ENCODE measurements at regions not wholly inside any gene's neighbourhood (a gene's known extent, or its start where the extent isn't known, plus 50 kb on each side); places are given as distances from the start of the nearest gene placed in this dataset.

DNA sequence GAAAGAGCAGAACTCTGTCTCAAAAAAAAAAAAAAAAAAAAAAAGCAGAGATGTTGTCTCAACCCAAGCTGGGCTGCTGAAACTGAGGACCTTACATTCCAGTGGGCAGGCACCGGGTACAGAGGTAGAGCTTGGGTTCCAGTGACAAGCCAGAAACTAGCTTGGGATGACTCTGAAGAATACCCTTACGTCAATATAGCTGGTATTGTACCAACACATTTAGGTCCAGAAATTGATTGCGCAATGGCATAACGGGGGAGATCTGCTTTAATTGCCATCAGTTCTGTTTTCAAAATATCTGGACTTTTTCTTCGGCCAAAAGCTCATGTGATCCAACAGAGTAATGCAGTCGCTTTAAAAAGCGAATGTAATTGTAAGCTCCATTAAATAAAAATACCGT lies 103.1 kb upstream of the UBL3 start:
- DNase-seq (ENCODE audit: low read depth in 1 of 2, low spot score in 1 of 2): no peak
- ATAC-seq: no peak
- 68% methylated on average over 8 of the region's 8 CpGs for WGBS (ENCODE audit: missing lambda C conversion rate)
- ChIA-PET POLR2A (no interaction called here), CTCF (interaction anchor here (0.5 to 1.1 kb wide), 3 partner anchors 56 to 179 kb away, joined by 3 to 4 read pairs (median 3); no protein-coding TSS in a partner anchor)
- no peak overlapping the region for H3K4me3 ChIP-seq
- FAIRE-seq: no peak
- TF ChIP-seq CEBPB (IDR thresholded peaks at IDR 0.05): peak in 1 of 2 experiments; percentile 83; a peak in 2 of 4 replicates
- TF ChIP-seq RAD21 (conservative IDR thresholded peaks at IDR 0.05 in 1 of 2, IDR thresholded peaks at IDR 0.05 in 1 of 2): no peak
- H3K9me3 ChIP-seq: no peaks in the 10 kb centered on the region
- H3K4me1 ChIP-seq: no peaks in the 10 kb centered on the region
- H3K4me2 ChIP-seq: no peak overlapping the region
- no peak overlapping the region for H3K27ac ChIP-seq

DNA sequence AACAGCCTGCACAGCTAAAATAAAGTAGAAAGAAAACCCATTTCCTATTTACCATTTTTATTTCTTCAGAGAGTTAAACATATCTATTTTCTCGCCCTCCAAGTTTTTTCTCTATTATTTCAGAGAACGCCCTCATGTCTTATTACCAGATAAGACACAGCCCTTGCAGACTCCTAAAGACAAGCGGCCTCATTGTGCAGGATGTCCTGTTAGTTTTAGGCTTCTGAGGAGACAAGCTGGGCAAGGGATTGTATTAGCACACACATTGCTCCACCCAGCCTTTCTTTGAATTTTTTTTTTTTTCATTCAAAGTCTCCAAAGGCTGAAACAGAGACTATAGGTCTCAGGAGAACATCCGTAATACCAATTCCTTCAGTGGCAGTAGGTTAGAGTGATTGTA lies 101.8 kb upstream of the UBL3 start:
- Histone ChIP-seq H3K4me1 (no peaks in the 10 kb centered on the region), H3K4me3 (no peak overlapping the region), H3K9me3 (no peaks in the 10 kb centered on the region), H3K27ac (no peak overlapping the region), H3K4me2 (no peak overlapping the region)
- no peak for TF ChIP-seq CTCF (IDR thresholded peaks at IDR 0.05)
- TF ChIP-seq, protein P1, sequence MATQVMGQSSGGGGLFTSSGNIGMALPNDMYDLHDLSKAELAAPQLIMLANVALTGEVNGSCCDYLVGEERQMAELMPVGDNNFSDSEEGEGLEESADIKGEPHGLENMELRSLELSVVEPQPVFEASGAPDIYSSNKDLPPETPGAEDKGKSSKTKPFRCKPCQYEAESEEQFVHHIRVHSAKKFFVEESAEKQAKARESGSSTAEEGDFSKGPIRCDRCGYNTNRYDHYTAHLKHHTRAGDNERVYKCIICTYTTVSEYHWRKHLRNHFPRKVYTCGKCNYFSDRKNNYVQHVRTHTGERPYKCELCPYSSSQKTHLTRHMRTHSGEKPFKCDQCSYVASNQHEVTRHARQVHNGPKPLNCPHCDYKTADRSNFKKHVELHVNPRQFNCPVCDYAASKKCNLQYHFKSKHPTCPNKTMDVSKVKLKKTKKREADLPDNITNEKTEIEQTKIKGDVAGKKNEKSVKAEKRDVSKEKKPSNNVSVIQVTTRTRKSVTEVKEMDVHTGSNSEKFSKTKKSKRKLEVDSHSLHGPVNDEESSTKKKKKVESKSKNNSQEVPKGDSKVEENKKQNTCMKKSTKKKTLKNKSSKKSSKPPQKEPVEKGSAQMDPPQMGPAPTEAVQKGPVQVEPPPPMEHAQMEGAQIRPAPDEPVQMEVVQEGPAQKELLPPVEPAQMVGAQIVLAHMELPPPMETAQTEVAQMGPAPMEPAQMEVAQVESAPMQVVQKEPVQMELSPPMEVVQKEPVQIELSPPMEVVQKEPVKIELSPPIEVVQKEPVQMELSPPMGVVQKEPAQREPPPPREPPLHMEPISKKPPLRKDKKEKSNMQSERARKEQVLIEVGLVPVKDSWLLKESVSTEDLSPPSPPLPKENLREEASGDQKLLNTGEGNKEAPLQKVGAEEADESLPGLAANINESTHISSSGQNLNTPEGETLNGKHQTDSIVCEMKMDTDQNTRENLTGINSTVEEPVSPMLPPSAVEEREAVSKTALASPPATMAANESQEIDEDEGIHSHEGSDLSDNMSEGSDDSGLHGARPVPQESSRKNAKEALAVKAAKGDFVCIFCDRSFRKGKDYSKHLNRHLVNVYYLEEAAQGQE (IDR thresholded peaks at IDR 0.05): no peak
- no peak for TF ChIP-seq ZFP36 (IDR thresholded peaks at IDR 0.05; ENCODE audit: borderline replicate concordance, partially characterized antibody)
- no peak for TF ChIP-seq CHD2 (IDR thresholded peaks at IDR 0.05; ENCODE audit: low read length, partially characterized antibody)
- no peak for TF ChIP-seq FOSB (CRISPR knock-in tag; IDR thresholded peaks at IDR 0.05)
- TF ChIP-seq KDM1A (IDR thresholded peaks at IDR 0.05; ENCODE audit: low read depth): no peak
- TF ChIP-seq, protein P2, sequence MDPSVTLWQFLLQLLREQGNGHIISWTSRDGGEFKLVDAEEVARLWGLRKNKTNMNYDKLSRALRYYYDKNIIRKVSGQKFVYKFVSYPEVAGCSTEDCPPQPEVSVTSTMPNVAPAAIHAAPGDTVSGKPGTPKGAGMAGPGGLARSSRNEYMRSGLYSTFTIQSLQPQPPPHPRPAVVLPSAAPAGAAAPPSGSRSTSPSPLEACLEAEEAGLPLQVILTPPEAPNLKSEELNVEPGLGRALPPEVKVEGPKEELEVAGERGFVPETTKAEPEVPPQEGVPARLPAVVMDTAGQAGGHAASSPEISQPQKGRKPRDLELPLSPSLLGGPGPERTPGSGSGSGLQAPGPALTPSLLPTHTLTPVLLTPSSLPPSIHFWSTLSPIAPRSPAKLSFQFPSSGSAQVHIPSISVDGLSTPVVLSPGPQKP (IDR thresholded peaks at IDR 0.05; ENCODE audit: low read depth, low read length): no peak
- TF ChIP-seq GATA3 (IDR thresholded peaks at IDR 0.05; ENCODE audit: borderline replicate concordance): no peak
- no peak for TF ChIP-seq TFCP2L1 (CRISPR knock-in tag; IDR thresholded peaks at IDR 0.05)
- TF ChIP-seq, protein P3, sequence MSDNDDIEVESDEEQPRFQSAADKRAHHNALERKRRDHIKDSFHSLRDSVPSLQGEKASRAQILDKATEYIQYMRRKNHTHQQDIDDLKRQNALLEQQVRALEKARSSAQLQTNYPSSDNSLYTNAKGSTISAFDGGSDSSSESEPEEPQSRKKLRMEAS (IDR thresholded peaks at IDR 0.05): no peak
- TF ChIP-seq, protein P4, sequence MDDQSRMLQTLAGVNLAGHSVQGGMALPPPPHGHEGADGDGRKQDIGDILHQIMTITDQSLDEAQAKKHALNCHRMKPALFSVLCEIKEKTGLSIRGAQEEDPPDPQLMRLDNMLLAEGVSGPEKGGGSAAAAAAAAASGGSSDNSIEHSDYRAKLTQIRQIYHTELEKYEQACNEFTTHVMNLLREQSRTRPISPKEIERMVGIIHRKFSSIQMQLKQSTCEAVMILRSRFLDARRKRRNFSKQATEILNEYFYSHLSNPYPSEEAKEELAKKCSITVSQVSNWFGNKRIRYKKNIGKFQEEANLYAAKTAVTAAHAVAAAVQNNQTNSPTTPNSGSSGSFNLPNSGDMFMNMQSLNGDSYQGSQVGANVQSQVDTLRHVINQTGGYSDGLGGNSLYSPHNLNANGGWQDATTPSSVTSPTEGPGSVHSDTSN (IDR thresholded peaks at IDR 0.05): no peak
- no peak for TF ChIP-seq EP300 (IDR thresholded peaks at IDR 0.05)
- no peak for TF ChIP-seq CEBPB (IDR thresholded peaks at IDR 0.05)
- no peak for TF ChIP-seq HOXB5 (CRISPR knock-in tag; IDR thresholded peaks at IDR 0.05)
- TF ChIP-seq SMC3 (IDR thresholded peaks at IDR 0.05): no peak
- no peak for TF ChIP-seq MYC (IDR thresholded peaks at IDR 0.05; ENCODE audit: borderline replicate concordance, low read length)
- TF ChIP-seq RNF2 (IDR thresholded peaks at IDR 0.05; ENCODE audit: borderline replicate concordance, low read depth): no peak
- TF ChIP-seq RARB (CRISPR knock-in tag; IDR thresholded peaks at IDR 0.05): no peak
- CTCF ChIA-PET: interaction anchor here (1.3 kb wide), 1 partner anchor 163 kb away, joined by 3 read pairs; no protein-coding TSS in a partner anchor
- ATAC-seq (no peak), DNase-seq (ENCODE audit: low read depth in 1 of 2, low spot score in 1 of 2) (no peak), FAIRE-seq (no peak)
- WGBS (ENCODE audit: missing lambda C conversion rate): 85% methylated on average over 4 of the region's 4 CpGs
- POLR2A ChIA-PET: no interaction called here

Data from A549 (cell line).